WTC11 (cell line): ENCODE measurements at regions not wholly inside any gene's neighbourhood (a gene's known extent, or its start where the extent isn't known, plus 50 kb on each side); places are given as distances from the start of the nearest gene placed in this dataset.

ENCODE experiments used
- ATAC-seq: fragments of 200-7000 bp; cut with Tn5 transposase; 2 replicates; pipeline ENCODE4 v1.10.0; 2021; ENCODE audit warnings: mild to moderate bottlenecking, moderate library complexity
- CTCF ChIA-PET: fragments of 300-600 bp; sonication (Branson Sonifier 250); formaldehyde crosslinking; loops from one replicate; lab custom pipeline; 2021; ENCODE audit warnings: antibody characterized with exemption; lab: Charles Lee
- POLR2A ChIA-PET: fragments of 350-600 bp; sonication (Branson Sonifier 250); formaldehyde crosslinking; loops from one replicate; lab custom pipeline; 2021; ENCODE audit warnings: antibody characterized with exemption; lab: Charles Lee
- DNase-seq: peaks from one replicate; pipeline ENCODE4 v3.0.0; 2021; ENCODE audit warnings: low spot score
- H3K27ac Mint-ChIP-seq: 2 replicates; pipeline ENCODE4 v1.8.0; 2021; ENCODE audit warnings: mixed read lengths
- H3K27me3 Mint-ChIP-seq: 2 replicates; pipeline ENCODE4 v1.8.0; 2021; ENCODE audit warnings: low read depth, mild to moderate bottlenecking, moderate library complexity, mixed read lengths
- H3K36me3 Mint-ChIP-seq: 2 replicates; pipeline ENCODE4 v1.8.0; 2021; ENCODE audit warnings: mixed read lengths
- H3K4me1 Mint-ChIP-seq: 2 replicates; pipeline ENCODE4 v1.8.0; 2022; ENCODE audit warnings: mixed read lengths
- H3K4me3 Mint-ChIP-seq: 2 replicates; pipeline ENCODE4 v1.8.0; 2021; ENCODE audit warnings: mild to moderate bottlenecking, moderate library complexity, mixed read lengths
- H3K9me3 Mint-ChIP-seq: 2 replicates; pipeline ENCODE4 v1.8.0; 2021; ENCODE audit warnings: mixed read lengths
- ATF1 ChIP-seq: sonication (generic); formaldehyde crosslinking; IDR thresholded peaks from 2 replicates; pipeline ENCODE4 v1.8.1; 2023; ENCODE audit warnings: mild to moderate bottlenecking, moderate library complexity, missing genetic modification reagents
- GABPB1 ChIP-seq: sonication (generic); formaldehyde crosslinking; IDR thresholded peaks from 2 replicates; pipeline ENCODE4 v1.8.1; 2023; ENCODE audit warnings: mild to moderate bottlenecking, missing genetic modification reagents
- MYBL2 ChIP-seq: sonication (generic); formaldehyde crosslinking; IDR thresholded peaks from 2 replicates; pipeline ENCODE4 v1.8.1; 2023; ENCODE audit warnings: mild to moderate bottlenecking, moderate library complexity, missing genetic modification reagents
- NFE2L1 ChIP-seq: sonication (generic); formaldehyde crosslinking; IDR thresholded peaks from 2 replicates; pipeline ENCODE4 v1.8.1; 2023; ENCODE audit warnings: missing genetic modification reagents
- TEAD4 ChIP-seq: sonication (generic); formaldehyde crosslinking; IDR thresholded peaks from 2 replicates; pipeline ENCODE4 v1.8.0; 2022; ENCODE audit warnings: mild to moderate bottlenecking, missing genetic modification reagents
- TP53 ChIP-seq: sonication (generic); formaldehyde crosslinking; IDR thresholded peaks from 2 replicates; pipeline ENCODE4 v1.8.1; 2023; ENCODE audit warnings: mild to moderate bottlenecking, missing genetic modification reagents
- TF ChIP-seq, protein P1 (sequence below): sonication (generic); formaldehyde crosslinking; IDR thresholded peaks from 2 replicates; pipeline ENCODE4 v1.8.1; 2022; ENCODE audit warnings: low read depth, mild to moderate bottlenecking, moderate library complexity, missing genetic modification reagents, borderline replicate concordance
- TF ChIP-seq, protein P2 (sequence below): sonication (generic); formaldehyde crosslinking; IDR thresholded peaks from 2 replicates; pipeline ENCODE4 v1.8.1; 2023; ENCODE audit warnings: mild to moderate bottlenecking, moderate library complexity, missing genetic modification reagents
- TF ChIP-seq, protein P3 (sequence below): sonication (generic); formaldehyde crosslinking; IDR thresholded peaks from 2 replicates; pipeline ENCODE4 v1.8.1; 2022; ENCODE audit warnings: mild to moderate bottlenecking, moderate library complexity, missing genetic modification reagents
- TF ChIP-seq, protein P4 (sequence below): sonication (generic); formaldehyde crosslinking; IDR thresholded peaks from 2 replicates; pipeline ENCODE4 v1.8.0; 2022; ENCODE audit warnings: mild to moderate bottlenecking, missing genetic modification reagents
- TF ChIP-seq, protein P5 (sequence below): fragments of 250-450 bp; sonication (Bioruptor Pico); IDR thresholded peaks from 2 replicates; pipeline ENCODE4 v1.9.0; 2021; ENCODE audit warnings: moderate library complexity, mild to moderate bottlenecking, inconsistent platforms, borderline replicate concordance
- TF ChIP-seq, protein P6 (sequence below): sonication (generic); formaldehyde crosslinking; IDR thresholded peaks from 2 replicates; pipeline ENCODE4 v1.8.1; 2022; ENCODE audit warnings: low read depth, missing genetic modification reagents, borderline replicate concordance
- TF ChIP-seq, protein P7 (sequence below): fragments of 250-450 bp; sonication (Bioruptor Pico); IDR thresholded peaks from 2 replicates; pipeline ENCODE4 v2.1.2; 2022; ENCODE audit warnings: mild to moderate bottlenecking, moderate library complexity

DNA sequence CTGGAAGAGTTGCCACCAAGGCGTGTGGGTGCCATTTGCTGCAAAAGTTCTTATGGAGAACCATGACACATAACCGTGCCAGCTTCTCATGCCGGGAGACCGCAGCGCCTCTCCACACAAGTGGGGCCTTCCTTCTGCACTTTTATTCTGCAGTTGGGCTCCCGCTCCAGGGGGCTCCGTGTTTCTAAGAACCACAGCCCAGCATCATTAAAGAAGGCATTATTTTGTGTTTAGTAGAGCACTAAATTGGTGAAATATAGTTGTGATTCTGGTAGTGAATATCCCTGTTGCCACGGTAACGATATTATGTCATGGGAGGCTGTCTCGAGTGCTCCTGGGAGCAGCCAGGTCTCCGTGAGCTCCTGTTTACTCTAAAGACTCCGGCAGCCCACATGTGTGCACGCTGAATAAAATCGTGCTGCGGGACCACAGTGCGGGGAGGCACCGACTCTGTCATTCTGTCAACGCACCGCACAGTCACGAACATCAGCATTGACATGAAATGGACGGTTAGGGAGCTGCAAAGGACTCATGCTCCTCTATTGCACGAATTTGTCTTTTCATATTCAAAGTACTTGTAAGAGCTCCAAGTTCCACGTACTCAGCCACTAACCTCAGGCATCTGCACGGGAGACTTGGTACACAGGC is 68.8 kb upstream of the PITRM1 start (continued):
- TF ChIP-seq, protein P1, sequence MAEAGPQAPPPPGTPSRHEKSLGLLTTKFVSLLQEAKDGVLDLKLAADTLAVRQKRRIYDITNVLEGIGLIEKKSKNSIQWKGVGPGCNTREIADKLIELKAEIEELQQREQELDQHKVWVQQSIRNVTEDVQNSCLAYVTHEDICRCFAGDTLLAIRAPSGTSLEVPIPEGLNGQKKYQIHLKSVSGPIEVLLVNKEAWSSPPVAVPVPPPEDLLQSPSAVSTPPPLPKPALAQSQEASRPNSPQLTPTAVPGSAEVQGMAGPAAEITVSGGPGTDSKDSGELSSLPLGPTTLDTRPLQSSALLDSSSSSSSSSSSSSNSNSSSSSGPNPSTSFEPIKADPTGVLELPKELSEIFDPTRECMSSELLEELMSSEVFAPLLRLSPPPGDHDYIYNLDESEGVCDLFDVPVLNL (CRISPR knock-in tag), result no peak
- TF ChIP-seq MYBL2 (CRISPR knock-in tag), result no peak
- TF ChIP-seq, protein P2, sequence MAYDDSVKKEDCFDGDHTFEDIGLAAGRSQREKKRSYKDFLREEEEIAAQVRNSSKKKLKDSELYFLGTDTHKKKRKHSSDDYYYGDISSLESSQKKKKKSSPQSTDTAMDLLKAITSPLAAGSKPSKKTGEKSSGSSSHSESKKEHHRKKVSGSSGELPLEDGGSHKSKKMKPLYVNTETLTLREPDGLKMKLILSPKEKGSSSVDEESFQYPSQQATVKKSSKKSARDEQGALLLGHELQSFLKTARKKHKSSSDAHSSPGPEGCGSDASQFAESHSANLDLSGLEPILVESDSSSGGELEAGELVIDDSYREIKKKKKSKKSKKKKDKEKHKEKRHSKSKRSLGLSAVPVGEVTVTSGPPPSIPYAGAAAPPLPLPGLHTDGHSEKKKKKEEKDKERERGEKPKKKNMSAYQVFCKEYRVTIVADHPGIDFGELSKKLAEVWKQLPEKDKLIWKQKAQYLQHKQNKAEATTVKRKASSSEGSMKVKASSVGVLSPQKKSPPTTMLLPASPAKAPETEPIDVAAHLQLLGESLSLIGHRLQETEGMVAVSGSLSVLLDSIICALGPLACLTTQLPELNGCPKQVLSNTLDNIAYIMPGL (CRISPR knock-in tag), result no peak
- TF ChIP-seq, all 79 proteins: peak for 0

DNA sequence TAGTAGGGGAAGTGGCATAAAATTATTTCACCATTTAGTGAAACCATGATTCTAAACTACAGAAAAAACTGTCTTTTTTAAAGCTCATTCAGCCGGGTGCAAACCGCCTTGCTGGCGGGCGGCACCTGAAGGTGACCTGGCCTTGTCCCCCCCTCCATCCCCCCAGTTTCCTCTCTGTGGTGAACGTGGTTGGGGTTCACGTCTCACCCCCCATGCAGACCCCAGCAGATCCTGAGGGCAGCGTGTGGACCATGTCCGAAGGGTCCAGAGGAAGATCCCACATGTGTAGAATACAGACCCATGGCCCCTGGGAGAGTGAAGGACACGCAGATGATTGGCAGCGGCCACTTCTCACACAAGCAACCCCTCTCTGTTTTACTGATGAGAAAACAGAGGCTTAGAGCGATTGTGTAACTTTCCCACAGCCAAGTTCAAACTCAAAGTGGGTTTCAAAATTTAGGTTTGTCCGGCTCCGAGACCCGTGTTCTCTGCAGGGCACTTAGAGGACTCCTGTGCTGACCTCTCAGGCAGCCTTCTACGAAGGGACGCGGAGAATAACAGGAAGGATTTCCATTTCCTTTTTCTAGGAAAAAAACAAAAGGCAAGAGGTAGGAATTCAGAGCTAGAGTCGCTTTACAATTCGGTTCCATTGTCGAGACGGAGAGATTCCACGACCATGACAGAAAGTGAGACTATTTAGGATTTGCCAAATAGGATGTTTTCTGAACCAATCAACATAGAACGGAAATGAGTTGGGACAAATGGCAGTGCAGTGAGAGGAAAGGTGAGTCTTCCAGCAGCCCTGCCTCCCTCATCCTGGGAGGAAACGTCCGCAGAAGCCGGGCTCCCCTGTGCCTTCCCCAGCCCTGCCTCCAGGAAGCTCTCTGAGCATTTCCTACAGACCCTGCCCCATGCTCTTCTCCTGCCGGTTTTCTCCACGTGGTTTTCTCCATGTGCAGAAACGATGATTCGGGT is 67.6 kb upstream of the PITRM1 start:
- no peak for DNase-seq
- Mint-ChIP-seq H3K27me3 (peaks cover 2% of the 10 kb centered on the region; the same call in 1 of the 2 replicates), H3K27ac (0 out of 2 replicates have a peak overlapping the region, but pooled peaks have one; percentile 1), H3K4me3 (no peak overlapping the region), H3K4me1 (peaks cover 7% of the 10 kb centered on the region), H3K9me3 (no peaks in the 10 kb centered on the region), H3K36me3 (no peaks in the 10 kb centered on the region)
- CTCF ChIA-PET, result interaction anchor here (0.7 to 1.6 kb wide), 2 partner anchors 23 to 43 kb away, joined by 3 to 4 read pairs; no protein-coding TSS in a partner anchor
- TF ChIP-seq GABPB1 (no peak), TEAD4 (CRISPR knock-in tag) (no peak), ATF1 (CRISPR knock-in tag) (no peak), NFE2L1 (CRISPR knock-in tag) (no peak), TP53 (CRISPR knock-in tag) (no peak)
- TF ChIP-seq, protein P3, sequence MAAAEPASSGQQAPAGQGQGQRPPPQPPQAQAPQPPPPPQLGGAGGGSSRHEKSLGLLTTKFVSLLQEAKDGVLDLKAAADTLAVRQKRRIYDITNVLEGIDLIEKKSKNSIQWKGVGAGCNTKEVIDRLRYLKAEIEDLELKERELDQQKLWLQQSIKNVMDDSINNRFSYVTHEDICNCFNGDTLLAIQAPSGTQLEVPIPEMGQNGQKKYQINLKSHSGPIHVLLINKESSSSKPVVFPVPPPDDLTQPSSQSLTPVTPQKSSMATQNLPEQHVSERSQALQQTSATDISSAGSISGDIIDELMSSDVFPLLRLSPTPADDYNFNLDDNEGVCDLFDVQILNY (CRISPR knock-in tag), result no peak
- TF ChIP-seq, protein P4, sequence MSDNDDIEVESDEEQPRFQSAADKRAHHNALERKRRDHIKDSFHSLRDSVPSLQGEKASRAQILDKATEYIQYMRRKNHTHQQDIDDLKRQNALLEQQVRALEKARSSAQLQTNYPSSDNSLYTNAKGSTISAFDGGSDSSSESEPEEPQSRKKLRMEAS, result no peak
- TF ChIP-seq, protein P5, sequence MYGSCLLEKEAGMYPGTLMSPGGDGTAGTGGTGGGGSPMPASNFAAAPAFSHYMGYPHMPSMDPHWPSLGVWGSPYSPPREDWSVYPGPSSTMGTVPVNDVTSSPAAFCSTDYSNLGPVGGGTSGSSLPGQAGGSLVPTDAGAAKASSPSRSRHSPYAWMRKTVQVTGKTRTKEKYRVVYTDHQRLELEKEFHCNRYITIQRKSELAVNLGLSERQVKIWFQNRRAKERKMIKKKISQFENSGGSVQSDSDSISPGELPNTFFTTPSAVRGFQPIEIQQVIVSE, result no peak
- TF ChIP-seq, protein P6, sequence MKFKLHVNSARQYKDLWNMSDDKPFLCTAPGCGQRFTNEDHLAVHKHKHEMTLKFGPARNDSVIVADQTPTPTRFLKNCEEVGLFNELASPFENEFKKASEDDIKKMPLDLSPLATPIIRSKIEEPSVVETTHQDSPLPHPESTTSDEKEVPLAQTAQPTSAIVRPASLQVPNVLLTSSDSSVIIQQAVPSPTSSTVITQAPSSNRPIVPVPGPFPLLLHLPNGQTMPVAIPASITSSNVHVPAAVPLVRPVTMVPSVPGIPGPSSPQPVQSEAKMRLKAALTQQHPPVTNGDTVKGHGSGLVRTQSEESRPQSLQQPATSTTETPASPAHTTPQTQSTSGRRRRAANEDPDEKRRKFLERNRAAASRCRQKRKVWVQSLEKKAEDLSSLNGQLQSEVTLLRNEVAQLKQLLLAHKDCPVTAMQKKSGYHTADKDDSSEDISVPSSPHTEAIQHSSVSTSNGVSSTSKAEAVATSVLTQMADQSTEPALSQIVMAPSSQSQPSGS (CRISPR knock-in tag), result no peak
- TF ChIP-seq, protein P7, sequence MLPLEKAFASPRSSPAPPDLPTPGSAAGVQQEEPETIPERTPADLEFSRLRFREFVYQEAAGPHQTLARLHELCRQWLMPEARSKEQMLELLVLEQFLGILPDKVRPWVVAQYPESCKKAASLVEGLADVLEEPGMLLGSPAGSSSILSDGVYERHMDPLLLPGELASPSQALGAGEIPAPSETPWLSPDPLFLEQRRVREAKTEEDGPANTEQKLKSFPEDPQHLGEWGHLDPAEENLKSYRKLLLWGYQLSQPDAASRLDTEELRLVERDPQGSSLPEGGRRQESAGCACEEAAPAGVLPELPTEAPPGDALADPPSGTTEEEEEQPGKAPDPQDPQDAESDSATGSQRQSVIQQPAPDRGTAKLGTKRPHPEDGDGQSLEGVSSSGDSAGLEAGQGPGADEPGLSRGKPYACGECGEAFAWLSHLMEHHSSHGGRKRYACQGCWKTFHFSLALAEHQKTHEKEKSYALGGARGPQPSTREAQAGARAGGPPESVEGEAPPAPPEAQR, result no peak
- POLR2A ChIA-PET, result no interaction called here
- peak; percentile 18; the same call in 1 of the 2 replicates for ATAC-seq
